Omental fat pad (tissue), 3 donors: ENCODE measurements at regions not wholly inside any gene's neighbourhood (a gene's known extent, or its start where the extent isn't known, plus 50 kb on each side); places are given as distances from the start of the nearest gene placed in this dataset.

Experiments
- ATAC-seq: fragments of 150-250 bp; one replicate; pipeline ENCODE4 v1.9.1; 2016; ENCODE audit warnings: mild to moderate bottlenecking, moderate library complexity; ENCODE audit not compliant: low FRiP score
- DNase-seq: peaks from one replicate; pipeline ENCODE4 v3.0.0-alpha.2; 2019; ENCODE audit warnings: low spot score
- CTCF ChIP-seq, 3 donors: fragments of 450-650 bp; IDR thresholded peaks; one replicate each; pipeline ENCODE4 v1.5.1; 2016 to 2017; ENCODE audit warnings: antibody characterized with exemption in 3 of 3, mild to moderate bottlenecking in 3 of 3, moderate library complexity in 2 of 3

DNA sequence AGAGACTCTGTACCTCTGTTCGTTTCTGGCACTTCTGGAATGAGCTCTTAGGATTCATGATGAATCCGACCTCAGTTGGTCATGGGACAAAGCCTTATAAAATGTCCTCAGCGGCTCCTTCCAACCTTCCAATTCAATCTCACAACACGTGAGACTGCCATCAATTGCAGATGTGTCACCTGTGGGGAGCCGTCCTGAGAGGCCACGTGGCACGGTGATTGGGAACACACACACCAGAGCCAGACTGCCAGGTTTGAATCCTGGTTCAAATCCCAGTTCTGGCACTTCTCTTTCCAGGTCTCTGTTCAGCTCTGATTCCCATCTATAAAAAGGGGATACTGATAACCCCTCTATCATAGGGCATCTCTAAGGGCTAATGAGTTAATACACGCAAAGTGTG is 124.5 kb downstream of the ANKRD60 start:
- DNase-seq (no peak), ATAC-seq (no peak)
- no peak for TF ChIP-seq CTCF (IDR thresholded peaks at IDR 0.05)

DNA sequence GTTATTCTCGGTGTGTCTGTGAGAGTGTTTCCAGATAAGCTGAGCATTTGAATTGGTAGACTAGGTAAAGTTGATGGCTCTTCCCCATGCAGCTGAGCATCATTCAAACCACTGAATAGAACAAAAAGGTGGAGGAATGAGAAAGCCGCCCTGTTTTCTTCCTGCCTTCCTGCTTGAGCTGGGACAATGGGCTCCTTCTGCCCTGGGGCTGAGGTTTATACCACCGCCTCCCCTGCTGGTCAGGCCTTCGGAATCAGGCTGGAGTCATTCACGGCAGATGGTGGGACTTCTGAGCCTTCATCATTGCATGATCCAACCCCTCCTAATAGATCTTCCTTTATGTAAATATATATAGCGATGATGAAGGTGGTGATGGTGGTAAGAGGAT is 124.9 kb downstream of the ANKRD60 start:
- TF ChIP-seq CTCF (IDR thresholded peaks at IDR 0.05): no peak
- ATAC-seq (no peak), DNase-seq (no peak)

DNA sequence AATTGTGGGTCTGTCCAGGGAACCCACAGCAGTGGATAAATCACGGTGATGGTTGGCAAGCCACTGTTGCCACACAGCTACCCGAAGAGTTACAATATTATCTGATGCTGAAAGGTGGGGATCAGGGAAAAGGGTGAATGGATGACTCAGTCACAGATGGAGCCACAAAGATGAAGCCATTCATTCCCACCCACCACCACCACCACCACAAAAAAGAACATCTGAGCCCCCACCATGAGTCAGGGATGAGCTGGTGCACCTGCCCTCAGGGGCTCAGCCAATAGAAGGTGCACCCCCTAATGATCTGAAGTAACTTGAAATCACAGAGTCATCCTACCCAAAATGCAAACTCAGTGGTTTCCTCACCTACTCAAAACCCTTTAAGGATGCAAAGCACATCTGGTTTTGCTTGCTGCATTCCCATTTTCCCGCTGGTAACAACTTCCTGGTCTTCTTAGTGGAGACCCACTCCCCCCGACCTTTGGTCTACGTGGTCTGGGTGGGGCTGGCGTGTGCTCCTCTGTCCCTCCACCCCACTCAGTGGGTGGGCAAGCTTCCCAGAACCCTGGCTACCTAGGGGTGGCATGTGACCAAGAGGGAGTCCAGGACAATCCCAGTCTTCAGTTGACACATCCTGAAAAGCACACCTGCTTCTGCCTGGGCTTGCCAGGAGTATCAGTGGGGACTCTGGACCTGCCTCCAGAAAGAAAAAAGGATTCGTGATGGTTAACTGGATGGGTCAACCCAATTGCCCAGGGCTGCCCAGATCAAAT is 125.5 kb downstream of the ANKRD60 start:
- DNase-seq (no peak), ATAC-seq (no peak)
- no peak for TF ChIP-seq CTCF (IDR thresholded peaks at IDR 0.05)

DNA sequence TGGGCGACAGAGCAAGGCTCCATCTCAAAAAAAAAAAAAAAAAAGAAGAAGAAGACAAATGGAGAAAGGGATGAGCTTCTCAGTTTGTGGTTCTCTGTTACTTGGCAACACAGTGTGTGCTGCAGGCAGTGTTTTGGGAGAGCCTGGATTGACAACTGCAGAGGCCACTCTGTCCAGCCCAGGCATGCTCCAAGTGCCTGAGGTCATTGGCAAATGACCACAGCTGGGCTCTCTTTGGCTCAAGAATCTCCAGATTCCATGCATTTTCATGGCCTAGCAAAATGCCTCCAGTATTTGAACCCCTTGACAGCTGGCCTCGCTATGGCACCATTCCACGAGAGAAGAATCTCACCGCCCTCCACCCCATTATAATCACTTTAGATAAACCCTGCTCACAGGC is 126.2 kb downstream of the ANKRD60 start:
- DNase-seq: no peak
- ATAC-seq: no peak
- no peak for TF ChIP-seq CTCF (IDR thresholded peaks at IDR 0.05)

DNA sequence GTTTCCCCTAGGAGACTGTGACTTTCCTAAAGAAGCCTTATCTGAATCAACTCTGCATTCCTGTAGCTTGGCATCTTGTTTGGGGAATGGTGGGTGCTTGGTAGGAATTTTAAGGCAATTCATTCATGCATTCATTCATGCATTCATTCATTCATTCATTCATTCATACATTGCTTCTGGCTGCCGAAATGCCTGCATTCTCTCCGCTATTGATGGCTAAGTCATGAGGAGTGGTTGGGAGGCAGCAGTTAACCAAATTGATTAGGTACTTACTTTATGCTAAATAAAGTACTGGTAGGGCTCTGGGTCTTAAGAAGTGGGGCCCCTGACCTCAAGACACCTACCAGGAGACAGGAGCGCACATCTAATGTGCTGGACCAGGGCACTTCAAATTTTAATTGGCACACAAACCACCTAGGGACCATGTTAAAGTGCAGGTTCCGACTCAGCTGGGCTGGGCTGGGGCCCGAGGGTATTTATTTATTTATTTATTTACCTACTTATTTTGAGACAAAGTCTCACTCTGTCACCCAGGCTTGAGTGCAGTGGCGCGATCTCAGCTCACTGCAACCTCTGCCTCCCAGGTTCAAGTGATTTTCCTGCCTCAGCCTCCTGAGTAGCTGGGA is 127.6 kb downstream of the ANKRD60 start:
- ATAC-seq (no peak), DNase-seq (no peak)
- no peak for TF ChIP-seq CTCF (IDR thresholded peaks at IDR 0.05)

GRCh38 chr20:58099956-58100730 is 128.3 kb downstream of the ANKRD60 start:
- no peak for TF ChIP-seq CTCF (IDR thresholded peaks at IDR 0.05)
- no peak for DNase-seq

More at GRCh38 chr20:58099956-58100730, 128.3 kb downstream of the ANKRD60 start:
- ATAC-seq: no peak
